GM11168 (cell line): ENCODE measurements at regions not wholly inside any gene's neighbourhood (a gene's known extent, or its start where the extent isn't known, plus 50 kb on each side); places are given as distances from the start of the nearest gene placed in this dataset.
"Not testable (repeated sequence)": the region's sequence is repeated elsewhere in the genome, so short reads cannot be mapped to it uniquely, and the experiment has no call there.

Experiments used
- in situ Hi-C: fragments of 300-500 bp; cut with MboI; formaldehyde crosslinking; loops from one replicate; pipeline ENCODE4 v1.12.0; 2022; ENCODE audit warnings: low sequenced_read_pairs; ENCODE audit not compliant: unreplicated experiment

DNA sequence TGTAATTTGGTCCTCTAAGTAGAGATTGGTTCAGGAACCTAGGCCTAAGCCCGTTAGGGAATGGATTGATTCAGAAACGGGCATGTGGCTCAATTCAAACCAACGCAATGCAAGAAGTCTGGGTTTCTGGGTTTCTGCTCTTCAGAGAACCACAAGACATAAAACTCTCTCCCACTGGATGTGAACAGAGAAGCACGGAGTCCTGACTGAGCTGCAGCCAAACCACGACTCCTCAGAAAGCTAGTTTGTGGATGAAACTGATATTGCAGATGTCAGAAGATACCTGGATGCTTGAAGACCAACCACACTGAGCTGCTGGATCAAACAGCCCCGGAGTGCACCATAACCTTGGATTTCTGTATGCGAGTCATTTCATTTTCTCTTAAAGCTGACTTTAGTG, 50.0 kb downstream of the SOD2 start:
- in situ Hi-C loops = no loop called here

DNA sequence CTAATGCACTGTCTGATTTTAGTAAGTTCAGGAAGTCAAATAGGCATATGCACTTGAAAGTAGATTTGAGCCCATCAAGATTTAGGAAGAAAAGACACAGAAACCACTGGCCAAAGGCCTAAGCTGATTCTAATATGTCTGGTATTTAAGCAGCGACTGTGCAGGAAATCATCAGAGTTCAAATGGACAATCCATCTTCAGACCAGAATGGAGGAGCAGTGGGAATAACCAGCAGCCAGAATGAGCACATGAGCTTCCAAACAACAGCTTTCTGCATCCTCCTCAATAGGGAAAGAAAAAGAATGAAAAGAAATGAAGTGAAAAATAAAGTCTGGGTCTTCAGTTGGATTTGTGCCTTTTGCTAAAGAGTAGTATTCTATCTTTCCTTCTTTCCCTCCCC, 50.6 kb downstream of the SOD2 start:
- in situ Hi-C loops = no loop called here

GRCh38 chr6:159640722-159641482, 52.1 kb downstream of the SOD2 start:
- in situ Hi-C loops = no loop called here

- in situ Hi-C loops = no loop called here
These were observed 52.7 kb downstream of the SOD2 start for GRCh38 chr6:159640322-159640721.

DNA sequence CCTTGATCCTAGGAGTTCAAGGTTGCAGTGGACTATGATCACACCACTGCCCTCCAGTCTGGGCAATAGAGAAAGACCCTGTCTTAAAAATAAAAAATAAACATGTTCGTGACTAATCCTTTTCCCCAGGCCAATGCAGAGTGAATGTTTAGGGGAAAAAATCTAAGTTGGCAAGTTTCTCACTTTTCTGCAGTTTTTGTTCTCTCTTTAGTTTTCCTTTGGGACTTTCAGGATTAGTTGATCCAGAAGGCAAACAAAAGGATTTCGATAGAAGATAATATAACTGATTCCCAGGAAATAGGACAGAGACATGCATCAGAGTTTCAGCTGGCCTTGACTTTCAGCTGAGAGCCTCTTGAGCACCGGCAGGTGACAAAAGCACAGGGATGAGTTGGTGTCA, 53.3 kb downstream of the SOD2 start:
- in situ Hi-C loops = no loop called here

DNA sequence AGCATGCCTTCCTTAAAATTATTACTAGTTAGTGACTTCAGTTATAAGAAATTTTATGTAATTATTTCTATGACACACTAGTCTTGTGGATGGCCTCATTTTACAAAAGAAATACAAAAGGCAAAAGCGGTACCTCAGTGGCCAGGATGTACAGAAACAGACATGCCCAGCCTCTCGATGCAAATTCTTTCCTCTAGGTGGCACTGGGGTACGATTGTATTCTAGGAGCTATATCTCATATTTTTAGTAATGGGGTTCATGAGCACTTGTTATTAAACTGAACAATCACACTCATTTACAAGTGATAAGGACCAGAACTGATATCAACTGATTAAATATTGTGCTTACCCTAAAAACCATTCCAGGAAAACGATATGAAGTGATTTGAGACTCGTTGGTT, 59.8 kb downstream of the SOD2 start:
- in situ Hi-C loops = no loop called here

DNA sequence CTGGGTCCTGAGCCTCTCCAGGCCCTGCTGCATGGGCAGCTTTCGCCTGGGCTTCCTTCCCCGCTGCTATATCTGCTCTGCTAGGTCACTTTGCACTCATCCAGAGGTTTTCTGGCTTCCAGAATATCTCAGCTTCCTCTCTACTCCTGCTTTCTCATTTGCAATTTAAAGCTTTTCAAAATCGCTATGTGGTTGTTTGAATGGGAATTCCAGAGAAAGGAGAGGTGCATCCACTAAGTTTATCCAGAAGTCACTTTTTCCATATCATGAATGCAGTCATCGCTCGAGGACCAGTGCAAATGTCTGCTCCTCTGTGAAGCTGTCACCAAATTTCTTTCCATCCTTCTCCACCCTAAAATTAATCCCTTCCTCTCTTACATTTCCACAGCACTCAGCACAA, 61.2 kb downstream of the SOD2 start:
- in situ Hi-C loops = no loop called here

DNA sequence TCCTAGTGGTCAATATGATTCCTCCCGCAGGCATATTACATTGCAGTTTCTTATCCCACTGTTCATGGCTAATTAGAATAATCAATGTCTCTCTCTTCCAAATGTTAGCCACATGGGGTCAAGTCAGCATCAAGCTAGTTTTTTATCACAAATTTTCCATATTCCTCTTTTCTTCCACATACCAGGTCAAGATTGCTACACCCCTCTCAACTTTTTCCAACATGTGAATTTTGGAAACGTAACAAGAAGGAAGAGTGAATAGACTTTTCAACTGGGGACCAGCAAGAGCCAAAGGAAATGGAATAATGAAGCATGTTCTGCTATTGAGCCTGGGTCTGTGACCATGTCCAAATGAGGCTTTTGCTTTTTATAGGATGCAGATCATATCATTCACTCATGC, 65.1 kb downstream of the SOD2 start:
- in situ Hi-C loops = no loop called here

- in situ Hi-C loops = not testable (repeated sequence)
These were observed 66.5 kb downstream of the SOD2 start for GRCh38 chr6:159626506-159626905.

- in situ Hi-C loops = no loop called here
These were observed 69.9 kb downstream of the SOD2 start for GRCh38 chr6:159623156-159623555.

GRCh38 chr6:159620947-159621346, 72.1 kb downstream of the SOD2 start:
- in situ Hi-C loops = no loop called here

GRCh38 chr6:159617444-159617843, 75.6 kb downstream of the SOD2 start:
- in situ Hi-C loops = loop anchor here (10.0 kb wide), 1 partner anchor 443 kb away; no protein-coding TSS in a partner anchor

DNA sequence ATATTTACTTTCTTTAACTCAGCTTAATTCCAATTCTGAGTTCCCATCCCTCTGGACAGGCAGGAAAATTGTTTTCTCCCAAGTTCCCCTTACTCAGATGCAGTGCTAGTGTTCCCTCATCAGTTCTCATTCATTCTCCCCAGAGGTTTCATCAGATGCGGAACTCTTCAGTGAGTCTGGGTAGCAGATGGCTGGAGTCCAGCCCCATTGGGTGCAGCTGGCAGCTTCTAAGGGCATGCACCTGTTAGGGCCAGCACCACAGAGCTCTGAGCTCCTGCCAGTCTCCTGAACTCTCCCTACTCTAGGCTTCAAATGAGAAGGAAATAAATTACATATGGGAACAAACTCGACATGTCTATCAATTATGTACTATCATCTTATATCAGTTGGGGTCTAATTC, 76.6 kb downstream of the SOD2 start:
- in situ Hi-C loops = loop anchor here (10.0 kb wide), 1 partner anchor 442 kb away; no protein-coding TSS in a partner anchor

DNA sequence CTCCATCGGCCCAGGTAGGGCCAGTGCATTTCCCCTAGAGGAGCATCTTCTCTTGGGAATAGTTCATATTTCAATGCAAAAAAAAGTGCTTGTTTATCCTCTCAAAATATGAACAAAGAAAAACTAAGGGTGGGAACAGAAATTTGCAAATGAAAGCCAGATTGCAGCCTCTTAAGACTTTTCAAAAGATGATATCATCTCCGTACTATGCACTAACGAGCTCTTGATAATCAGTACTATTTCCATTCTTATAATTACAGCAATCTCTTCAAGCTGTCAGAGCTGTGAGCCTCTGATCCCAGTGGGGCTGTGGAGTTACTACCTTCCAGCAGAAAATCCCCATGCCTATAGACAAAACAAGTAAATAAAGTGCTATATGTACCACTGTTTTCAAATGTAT, 77.1 kb downstream of the SOD2 start:
- in situ Hi-C loops = loop anchor here (10.0 kb wide), 1 partner anchor 441 kb away; no protein-coding TSS in a partner anchor

GRCh38 chr6:159610881-159611280, 82.2 kb downstream of the SOD2 start:
- in situ Hi-C loops = loop anchor here (10.0 kb wide), 1 partner anchor 436 kb away; no protein-coding TSS in a partner anchor

DNA sequence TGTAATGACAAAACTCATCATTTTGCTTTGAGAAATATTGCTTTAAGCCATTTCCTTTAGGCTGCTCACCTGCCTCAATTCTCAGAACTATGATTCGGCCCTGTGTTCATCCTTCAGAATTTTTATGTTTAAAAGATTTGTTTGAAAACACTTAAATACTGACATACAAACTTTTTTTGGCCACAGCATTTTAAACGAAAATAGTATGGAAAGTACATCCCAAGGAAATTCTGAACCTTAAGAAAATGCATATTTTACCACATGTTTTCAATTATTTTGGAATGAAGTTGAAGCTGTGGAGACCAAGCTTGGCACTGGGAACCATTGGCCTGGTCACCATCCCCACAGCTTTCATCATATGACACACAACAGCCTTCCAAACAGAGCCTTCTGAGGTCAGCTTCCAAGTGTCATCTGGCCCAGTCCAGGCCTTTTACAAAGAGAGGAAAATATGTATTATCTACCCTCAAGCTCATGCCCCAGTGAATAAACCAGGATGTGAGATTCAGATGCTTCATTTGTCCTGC, 83.3 kb downstream of the SOD2 start:
- in situ Hi-C loops = loop anchor here (10.0 kb wide), 1 partner anchor 435 kb away; no protein-coding TSS in a partner anchor

DNA sequence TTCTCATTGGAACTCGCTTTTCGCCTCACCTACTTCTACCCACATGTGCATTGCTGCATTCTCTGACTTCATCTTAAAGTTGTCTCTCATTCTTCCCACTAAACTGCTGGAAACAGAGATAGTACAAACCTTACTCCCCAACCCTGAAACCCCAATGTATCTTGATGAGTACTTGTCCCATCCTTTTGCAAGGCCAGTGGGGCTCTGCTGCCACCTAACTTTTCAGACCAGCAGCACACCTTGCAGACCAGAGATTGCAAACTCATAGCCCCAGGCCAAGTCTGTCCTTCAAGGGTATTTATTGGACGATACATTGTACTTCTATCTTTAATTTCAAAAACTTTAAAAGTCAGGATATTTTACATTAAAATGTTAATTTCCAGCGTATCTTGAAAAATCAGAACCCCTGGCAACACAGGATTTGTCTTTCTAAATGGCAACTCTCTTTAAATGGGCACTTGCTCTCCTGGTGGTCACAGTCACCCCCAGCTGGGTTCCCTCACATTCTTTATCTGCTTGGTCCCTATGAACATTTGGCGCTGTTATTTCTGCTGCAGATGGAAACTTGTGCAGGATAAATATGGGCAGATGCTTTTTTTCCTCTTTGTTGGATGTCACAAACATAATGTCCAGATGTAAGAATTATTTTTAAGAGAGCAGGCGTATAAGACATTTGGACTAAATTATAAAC, 83.9 kb downstream of the SOD2 start:
- in situ Hi-C loops = no loop called here

- in situ Hi-C loops = no loop called here
These were observed 86.3 kb downstream of the SOD2 start for GRCh38 chr6:159606786-159607185.

DNA sequence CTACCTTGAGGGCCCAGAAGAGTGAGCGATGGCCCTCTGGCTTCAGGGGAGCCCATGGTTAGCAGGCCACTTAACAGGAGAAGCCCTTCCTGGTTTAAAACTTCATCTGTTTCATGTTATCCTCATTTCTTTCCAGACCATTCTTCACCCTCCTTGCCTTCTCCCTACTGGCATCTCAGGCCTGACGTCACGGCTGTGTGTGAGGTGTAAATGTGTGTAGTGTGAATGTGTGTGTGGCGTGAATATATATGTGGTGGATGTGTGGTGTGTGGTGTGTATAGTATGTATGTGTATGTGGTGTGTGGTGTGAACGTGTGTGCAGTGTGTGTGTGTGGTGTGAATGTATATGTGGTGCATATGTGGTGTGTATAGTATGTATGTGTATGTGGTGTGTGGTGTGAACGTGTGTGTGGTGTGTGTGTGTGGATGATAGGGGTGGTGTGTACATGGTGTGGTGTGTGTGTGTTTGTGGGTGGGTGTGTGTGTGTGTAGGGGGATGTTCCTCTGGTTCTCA, 88.5 kb downstream of the SOD2 start:
- in situ Hi-C loops = no loop called here

- in situ Hi-C loops = no loop called here
These were observed 90.5 kb downstream of the SOD2 start for GRCh38 chr6:159602431-159603041.

- in situ Hi-C loops = no loop called here
These were observed 91.8 kb downstream of the SOD2 start for GRCh38 chr6:159601211-159601610.
